SH-SY5Y (cell line): ENCODE measurements at regions not wholly inside any gene's neighbourhood (a gene's known extent, or its start where the extent isn't known, plus 50 kb on each side); places are given as distances from the start of the nearest gene placed in this dataset.

Experiments
- GATA2 ChIP-seq: IDR thresholded peaks from 2 replicates; pipeline ENCODE4 v1.6.1; 2011; ENCODE audit warnings: mild to moderate bottlenecking, low read depth, low read length
- GATA3 ChIP-seq: IDR thresholded peaks from 2 replicates; pipeline ENCODE4 v1.6.1; 2011; ENCODE audit warnings: low read depth, mild to moderate bottlenecking, low read length, moderate library complexity

DNA sequence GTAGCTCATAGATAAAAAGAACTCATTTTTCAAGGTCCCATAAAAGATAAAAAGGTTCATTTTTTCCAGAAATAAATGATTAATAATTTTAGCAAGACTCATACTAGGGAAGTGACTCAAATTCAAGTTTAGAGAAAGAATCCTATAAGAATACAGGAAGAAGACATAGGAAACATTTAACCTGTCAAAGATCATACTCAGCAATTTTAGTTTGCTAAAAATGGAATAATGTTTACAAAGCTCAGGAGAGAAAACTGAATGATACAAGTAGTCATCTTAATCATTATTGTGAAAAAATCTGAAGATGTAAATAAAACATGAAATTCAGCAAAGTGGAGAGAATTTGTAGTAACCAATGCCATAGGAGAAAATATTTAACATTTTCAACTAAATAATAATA lies 926.6 kb downstream of the TBC1D32 start:
- TF ChIP-seq GATA2 (no peak), GATA3 (no peak)
